HG03159 (cell line): ENCODE measurements at regions not wholly inside any gene's neighbourhood (a gene's known extent, or its start where the extent isn't known, plus 50 kb on each side); places are given as distances from the start of the nearest gene placed in this dataset.

Source experiments
- ATAC-seq: cut with Tn5 transposase; IDR thresholded peaks from one replicate; pipeline ENCODE4 v1.9.1; 2021; ENCODE audit warnings: mild to moderate bottlenecking, moderate library complexity; ENCODE audit not compliant: unreplicated experiment

DNA sequence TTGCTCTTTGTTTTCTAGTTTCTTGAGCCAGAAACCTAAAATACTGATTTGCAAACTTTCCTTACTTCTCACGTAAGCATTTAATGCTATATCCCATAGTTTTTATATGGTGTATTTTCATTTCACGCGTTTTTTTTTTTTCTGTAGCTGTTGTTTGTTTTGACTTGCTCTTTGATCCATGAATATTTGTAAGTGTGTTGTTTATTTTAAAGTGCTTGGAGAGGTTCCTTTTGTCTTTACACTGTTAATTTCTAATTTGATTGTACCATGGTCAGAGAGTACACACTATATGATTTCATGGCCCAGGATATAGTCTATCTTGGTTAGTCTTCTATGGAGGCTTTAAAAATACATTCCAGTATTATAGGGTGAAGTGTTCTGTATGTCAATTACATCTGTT is 84.8 kb upstream of the RNF217 start:
- no peak for ATAC-seq

DNA sequence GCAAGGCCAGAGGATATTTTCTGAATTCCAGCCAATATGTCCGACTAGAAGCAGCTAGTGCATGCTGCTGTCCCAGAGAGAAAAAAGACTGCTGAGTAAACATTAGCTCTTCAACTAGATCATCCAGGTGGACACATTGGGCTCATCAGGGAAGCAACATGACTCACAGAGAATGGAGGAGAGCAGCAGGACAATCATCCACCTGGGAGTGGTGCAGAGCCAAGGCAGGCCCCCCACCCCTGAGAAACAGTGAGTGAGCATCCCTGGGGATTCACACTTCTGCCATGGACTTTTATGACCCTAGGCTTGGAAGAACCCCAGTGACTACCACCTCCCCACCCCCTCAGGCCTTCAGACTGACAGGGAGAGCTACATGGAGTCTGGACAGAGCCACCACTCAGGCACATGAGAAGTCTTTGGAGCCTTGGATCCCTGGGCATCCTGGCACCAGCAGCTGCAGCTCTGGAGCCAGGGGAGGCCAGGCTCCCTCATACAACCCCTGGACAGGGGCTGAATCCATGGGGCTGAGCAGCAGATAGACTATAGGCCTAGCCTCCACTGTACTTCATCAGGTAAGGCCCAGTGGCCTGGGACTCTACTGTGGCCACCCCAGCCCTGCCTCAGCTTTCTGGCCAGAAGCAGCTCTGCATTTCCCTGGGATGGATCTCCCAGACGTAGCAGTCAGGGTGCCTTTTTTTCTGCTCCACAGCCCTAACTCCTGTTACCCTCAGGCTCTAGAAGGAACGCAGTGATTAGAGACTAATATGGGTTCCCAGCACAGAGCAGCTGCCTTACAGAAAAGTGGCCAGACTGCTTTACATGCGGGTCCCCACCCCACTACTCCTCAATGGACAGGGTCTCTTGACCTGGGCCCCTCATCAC is 82.9 kb upstream of the RNF217 start:
- no peak for ATAC-seq

DNA sequence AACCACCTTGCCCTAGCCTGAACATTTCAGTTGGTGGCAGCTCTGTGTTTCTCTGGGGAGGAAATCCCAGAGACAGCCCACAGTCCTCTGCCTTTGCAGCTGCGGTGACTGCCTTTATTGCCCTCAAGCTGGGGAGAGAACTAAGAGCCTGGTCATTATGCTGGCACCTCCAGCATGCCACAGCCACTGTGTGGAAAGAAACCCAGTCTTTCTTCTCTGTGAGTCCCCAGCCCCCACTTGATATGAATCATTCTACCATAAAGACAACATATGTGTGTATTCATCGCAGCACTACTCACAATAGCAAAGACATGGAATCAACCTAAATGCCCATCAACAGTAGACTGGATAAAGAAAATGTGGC is 82.3 kb upstream of the RNF217 start:
- ATAC-seq = no peak

- peak; percentile 48 for ATAC-seq
These were observed 80.2 kb upstream of the RNF217 start for GRCh38 chr6:124881898-124882578.

GRCh38 chr6:124882579-124883393 is 79.5 kb upstream of the RNF217 start:
- peak; percentile 39 for ATAC-seq

- no peak for ATAC-seq
These were observed 77.1 kb upstream of the RNF217 start for GRCh38 chr6:124885171-124885570.

GRCh38 chr6:124887872-124888580 is 74.2 kb upstream of the RNF217 start:
- peak; percentile 35 for ATAC-seq

GRCh38 chr6:124888581-124889371 is 73.5 kb upstream of the RNF217 start:
- peak; percentile 53 for ATAC-seq

DNA sequence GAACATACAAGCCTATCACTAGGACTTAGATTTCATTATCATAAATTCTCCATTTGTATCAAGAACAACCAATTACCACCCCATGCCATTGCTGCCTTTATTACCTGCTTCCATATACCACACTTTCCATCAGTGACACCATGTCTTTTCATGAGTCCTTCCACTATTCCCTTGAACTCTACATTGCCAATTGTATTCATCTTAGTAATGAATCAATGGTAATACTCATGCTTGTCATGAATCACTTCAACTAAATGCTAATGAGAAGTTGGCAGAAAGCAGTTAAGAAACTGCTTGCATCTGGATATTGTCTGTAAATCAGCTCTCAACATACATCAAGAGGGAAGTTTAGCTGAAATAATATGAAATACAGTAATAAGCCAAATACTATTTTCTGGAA is 61.2 kb upstream of the RNF217 start:
- ATAC-seq = no peak

DNA sequence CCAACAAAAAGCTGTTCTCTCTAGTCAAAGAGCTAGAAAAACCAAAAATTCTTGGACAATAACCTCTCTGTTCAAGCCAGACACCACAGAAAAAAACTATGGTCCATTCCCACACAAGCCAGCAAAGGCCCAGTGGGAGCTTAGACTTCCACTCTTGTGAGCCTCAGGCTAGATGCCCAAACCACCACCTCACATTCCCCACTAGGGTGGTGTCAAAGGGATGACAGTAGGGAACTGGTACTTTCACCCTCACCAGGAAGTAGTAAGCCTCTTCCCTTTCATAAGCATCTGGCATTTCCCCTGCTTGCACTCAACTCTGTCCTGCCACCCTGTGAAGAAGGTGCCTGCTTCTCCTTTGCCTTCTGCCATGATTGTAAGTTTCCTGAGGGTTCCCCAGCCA is 58.4 kb upstream of the RNF217 start:
- ATAC-seq = no peak

DNA sequence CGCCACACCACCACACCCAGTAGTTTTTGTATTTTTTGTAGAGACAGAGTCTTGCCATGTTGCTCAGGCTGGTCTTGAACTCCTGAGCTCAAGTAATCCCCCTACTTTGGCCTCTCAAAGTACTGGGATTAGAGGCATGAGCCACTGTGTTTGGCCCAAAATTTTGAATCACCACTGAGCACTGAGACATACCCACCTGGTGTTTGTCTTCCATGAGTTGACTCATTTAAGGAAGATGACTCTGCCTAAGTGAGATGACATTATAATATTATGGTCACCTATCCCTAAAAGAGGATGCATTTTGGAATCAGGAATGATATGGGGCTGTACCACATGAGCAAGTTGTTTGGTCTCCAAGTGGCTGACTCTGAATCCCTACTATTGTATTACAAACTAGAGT is 54.6 kb upstream of the RNF217 start:
- no peak for ATAC-seq
